H1 (cell line): ENCODE measurements at regions not wholly inside any gene's neighbourhood (a gene's known extent, or its start where the extent isn't known, plus 50 kb on each side); places are given as distances from the start of the nearest gene placed in this dataset.

ENCODE experiments used
- CTCF ChIA-PET: fragments of 300-600 bp; sonication (Branson Sonifier 250); formaldehyde crosslinking; loops from one replicate; lab custom pipeline; 2021; ENCODE audit not compliant: partially characterized antibody; lab: Charles Lee
- POLR2A ChIA-PET: fragments of 300-600 bp; sonication (Branson Sonifier 250); formaldehyde crosslinking; loops from one replicate; lab custom pipeline; 2021; ENCODE audit warnings: inconsistent platforms; ENCODE audit not compliant: partially characterized antibody; lab: Charles Lee
- DNase-seq, 2 experiments: peaks; one replicate each; pipeline versions ENCODE4 v3.0.0 to v3.0.0-alpha.2; 2010 to 2022; ENCODE audit warnings: low spot score in 2 of 2, low read depth in 1 of 2, mixed read lengths in 1 of 2
- FAIRE-seq: peaks from 2 replicates; lab custom pipeline; 2011; peaks lifted over from hg19 to GRCh38; lab: Jason Lieb, UNC
- H2AFZ ChIP-seq: 2 replicates; pipeline ENCODE4 v1.8.1; 2012; ENCODE audit warnings: low read length, inconsistent platforms
- H2AK5ac ChIP-seq: 2 replicates; pipeline ENCODE4 v1.6.1; 2013; ENCODE audit warnings: low read depth, low read length
- H2BK120ac ChIP-seq: replicated peaks from 2 replicates; pipeline ENCODE3; 2013; ENCODE audit warnings: low read depth, low read length, inconsistent platforms
- H2BK12ac ChIP-seq: 2 replicates; pipeline ENCODE4 v1.6.1; 2013; ENCODE audit warnings: low read depth, low read length
- H2BK15ac ChIP-seq: 2 replicates; pipeline ENCODE4 v1.6.1; 2013; ENCODE audit warnings: low read length
- H2BK20ac ChIP-seq: 2 replicates; pipeline ENCODE4 v1.6.1; 2013; ENCODE audit warnings: low read length
- H2BK5ac ChIP-seq: 2 replicates; pipeline ENCODE4 v1.6.1; 2013; ENCODE audit warnings: low read depth, low read length
- H3K14ac ChIP-seq: 2 replicates; pipeline ENCODE4 v1.6.1; 2013; ENCODE audit warnings: inconsistent platforms; ENCODE audit not compliant: insufficient read length
- H3K18ac ChIP-seq: 2 replicates; pipeline ENCODE4 v1.6.1; 2013; ENCODE audit warnings: low read length; ENCODE audit errors: extremely low read depth
- H3K23ac ChIP-seq: 2 replicates; pipeline ENCODE4 v1.6.1; 2013; ENCODE audit warnings: inconsistent platforms; ENCODE audit not compliant: insufficient read length
- H3K23me2 ChIP-seq: 2 replicates; pipeline ENCODE4 v1.6.1; 2013; ENCODE audit warnings: low read depth, low read length
- H3K27ac ChIP-seq: 2 replicates; pipeline ENCODE4 v1.6.1; 2011; ENCODE audit warnings: low read depth, low read length, inconsistent platforms
- H3K27me3 ChIP-seq, 4 experiments: replicated peaks in 1 of 4; 1 replicate in 1 of 4; 2 replicates in 3 of 4; pipeline versions ENCODE4 v1.6.1 to v1.8.1; 2011 to 2013; ENCODE audit warnings: low read length in 3 of 4, mild to moderate bottlenecking in 3 of 4, inconsistent platforms in 2 of 4, mixed read lengths in 2 of 4, moderate library complexity in 1 of 4; ENCODE audit not compliant: control insufficient read depth in 3 of 4, insufficient read depth in 3 of 4; ENCODE audit errors: extremely low read depth in 1 of 4
- H3K36me3 ChIP-seq, 4 experiments: 2 replicates each; pipeline versions ENCODE4 v1.6.1 to v1.8.1; 2011 to 2013; ENCODE audit warnings: mild to moderate bottlenecking in 4 of 4, low read length in 3 of 4, moderate library complexity in 2 of 4, control low read depth in 1 of 4, inconsistent platforms in 1 of 4; ENCODE audit not compliant: insufficient read depth in 4 of 4, control insufficient read depth in 2 of 4
- H3K4ac ChIP-seq: replicated peaks from 2 replicates; pipeline ENCODE3; 2013; ENCODE audit warnings: low read length, low read depth, mixed read lengths, inconsistent platforms; ENCODE audit not compliant: insufficient read length
- H3K4me1 ChIP-seq, 4 experiments: replicated peaks in 1 of 4; 1 replicate in 1 of 4; 2 replicates in 3 of 4; pipeline versions ENCODE4 v1.6.1 to v1.8.1; 2011 to 2013; ENCODE audit warnings: low read length in 3 of 4, inconsistent platforms in 2 of 4, mixed read lengths in 1 of 4; ENCODE audit not compliant: insufficient read depth in 4 of 4, control insufficient read depth in 3 of 4
- H3K4me2 ChIP-seq, 2 experiments: 2 replicates each; pipeline versions ENCODE4 v1.6.1 to v1.8.1; 2011 to 2013; ENCODE audit warnings: low read depth in 2 of 2, low read length in 2 of 2, control low read depth in 1 of 2, inconsistent platforms in 1 of 2, mild to moderate bottlenecking in 1 of 2; ENCODE audit not compliant: insufficient read depth in 1 of 2
- H3K4me3 ChIP-seq, 4 experiments: fragments of 200-600, 300-600 bp in 1 of 4; sonication (generic), shearing (Covaris generic), sonication (Bioruptor Twin) in 1 of 4; 2 replicates each; pipeline versions ENCODE4 v1.5.1 to v1.8.1; 2011 to 2016; ENCODE audit warnings: low read length in 4 of 4, low read depth in 3 of 4, control low read depth in 2 of 4, inconsistent platforms in 2 of 4, mild to moderate bottlenecking in 2 of 4, mixed read lengths in 1 of 4, moderate library complexity in 1 of 4; ENCODE audit not compliant: insufficient read depth in 2 of 4; ENCODE audit errors: extremely low read depth in 1 of 4
- H3K56ac ChIP-seq: replicated peaks from 2 replicates; pipeline ENCODE3; 2013; ENCODE audit warnings: low read depth, mild to moderate bottlenecking, mixed read lengths, low read length, inconsistent platforms; ENCODE audit not compliant: insufficient read length
- H3K79me1 ChIP-seq: 2 replicates; pipeline ENCODE4 v1.6.1; 2013; ENCODE audit warnings: low read depth, low read length, control low read depth
- H3K79me2 ChIP-seq, 2 experiments: 2 replicates each; pipeline versions ENCODE4 v1.6.1 to v1.8.1; 2012 to 2013; ENCODE audit warnings: low read length in 2 of 2, mild to moderate bottlenecking in 2 of 2, inconsistent platforms in 1 of 2; ENCODE audit not compliant: insufficient read depth in 2 of 2, control insufficient read depth in 1 of 2
- H3K9ac ChIP-seq, 4 experiments: replicated peaks in 1 of 4; 1 replicate in 1 of 4; 2 replicates in 3 of 4; pipeline versions ENCODE4 v1.6.1 to v1.8.1; 2011 to 2013; ENCODE audit warnings: low read depth in 3 of 4, low read length in 3 of 4, control low read depth in 2 of 4, mild to moderate bottlenecking in 2 of 4, moderate library complexity in 2 of 4, inconsistent platforms in 1 of 4; ENCODE audit errors: extremely low read depth in 1 of 4
- H3K9me3 ChIP-seq, 2 experiments: 2 replicates each; pipeline versions ENCODE4 v1.6.1 to v1.8.1; 2012 to 2013; ENCODE audit warnings: mild to moderate bottlenecking in 2 of 2, moderate library complexity in 2 of 2, control low read depth in 1 of 2, inconsistent platforms in 1 of 2, low read depth in 1 of 2, low read length in 1 of 2, mixed read lengths in 1 of 2; ENCODE audit not compliant: insufficient read depth in 2 of 2
- H4K20me1 ChIP-seq, 2 experiments: replicated peaks in 1 of 2; 2 replicates each; pipeline versions ENCODE3 to v1.8.1; 2011 to 2013; ENCODE audit warnings: inconsistent platforms in 2 of 2, low read length in 2 of 2, mild to moderate bottlenecking in 1 of 2; ENCODE audit not compliant: insufficient read depth in 2 of 2, control insufficient read depth in 1 of 2
- H4K5ac ChIP-seq: 2 replicates; pipeline ENCODE4 v1.6.1; 2013; ENCODE audit warnings: low read length, low read depth, mixed read lengths, inconsistent platforms; ENCODE audit not compliant: insufficient read length
- H4K8ac ChIP-seq: 2 replicates; pipeline ENCODE4 v1.8.0; 2013; ENCODE audit warnings: mild to moderate bottlenecking, moderate library complexity, low read length, inconsistent platforms; ENCODE audit not compliant: insufficient read depth; ENCODE audit errors: extremely low read depth
- H4K91ac ChIP-seq: replicated peaks from 2 replicates; pipeline ENCODE3; 2013; ENCODE audit warnings: low read length, mixed read lengths, inconsistent platforms; ENCODE audit not compliant: insufficient read length
- CBX5 ChIP-seq: fragments of 300-800, 300-1000 bp; sonication (generic); IDR thresholded peaks from 2 replicates; pipeline ENCODE4 v1.7.1; 2016; ENCODE audit warnings: antibody characterized with exemption, low read length, low read depth
- HDAC2 ChIP-seq, 2 experiments: fragments of 300-600 bp in 1 of 2; sonication (generic) in 1 of 2; IDR thresholded peaks; 2 replicates each; pipeline ENCODE4 v1.6.1; 2011 to 2012; ENCODE audit warnings: low read depth in 2 of 2, low read length in 2 of 2, mild to moderate bottlenecking in 2 of 2, moderate library complexity in 2 of 2, borderline replicate concordance in 1 of 2, inconsistent platforms in 1 of 2
- KDM4A ChIP-seq: IDR thresholded peaks from one replicate; pipeline ENCODE4 v1.7.1; 2012; ENCODE audit warnings: low read depth, mild to moderate bottlenecking, moderate library complexity, low read length, inconsistent platforms; ENCODE audit not compliant: severe bottlenecking
- USF2 ChIP-seq: IDR thresholded peaks from 2 replicates; pipeline ENCODE4 v1.6.1; 2011; ENCODE audit warnings: low read length, improper control_type of control experiment
- whole genome bisulfite sequencing, 2 experiments: shearing (Covaris generic) in 1 of 2; methylation state at CpG; one replicate each; pipeline versions ENCODE4 v1.1.6 to v1.1.7; 2013 to 2015; ENCODE audit warnings: low lambda C conversion rate in 2 of 2, mixed read lengths in 2 of 2, inconsistent platforms in 1 of 2, low coverage in 1 of 2, missing lambda C conversion rate in 1 of 2; ENCODE audit not compliant: insufficient replicate concordance in 2 of 2, insufficient coverage in 1 of 2, insufficient read length in 1 of 2; ENCODE audit errors: extremely low coverage in 1 of 2, missing lambda C conversion rate in 1 of 2; 5-methylcytosine and 5-hydroxymethylcytosine counted together

GRCh38 chr6:139758209-139758611 is 383.8 kb upstream of the CITED2 start:
- H3K23me2 ChIP-seq = no peaks in the 10 kb centered on the region; the same call in 1 of the 2 replicates
- no peak overlapping the region for H3K4me2 ChIP-seq
- CTCF ChIA-PET = interaction anchor here (0.7 kb wide), 1 partner anchor 13 kb away, joined by 3 read pairs; no protein-coding TSS in a partner anchor
- no peak for DNase-seq
- H3K4me1 ChIP-seq = no peaks in the 10 kb centered on the region
- H3K27ac ChIP-seq = no peak overlapping the region
- FAIRE-seq = no peak
- no peak overlapping the region for H4K8ac ChIP-seq
- H3K14ac ChIP-seq = no peak overlapping the region
- no peaks in the 10 kb centered on the region for H3K79me2 ChIP-seq
- POLR2A ChIA-PET = interaction anchor here (1.0 kb wide), 1 partner anchor 26 kb away, joined by 3 read pairs; no protein-coding TSS in a partner anchor
- H2BK120ac ChIP-seq = no peak overlapping the region
- H3K56ac ChIP-seq = no peak overlapping the region
- no peak overlapping the region for H2BK12ac ChIP-seq
- 69% methylated on average over 3 of the region's 3 CpGs; no CpG with 5 or more reads in 1 of the 2 experiments for WGBS, 2 experiments
- H2BK15ac ChIP-seq = no peak overlapping the region
- no peaks in the 10 kb centered on the region for H3K36me3 ChIP-seq
- no peak overlapping the region for H2BK5ac ChIP-seq
- no peak overlapping the region for H3K4me3 ChIP-seq
- no peaks in the 10 kb centered on the region for H3K27me3 ChIP-seq
- H4K5ac ChIP-seq = no peak overlapping the region
- H3K23ac ChIP-seq = no peak overlapping the region
- H3K79me1 ChIP-seq = no peaks in the 10 kb centered on the region
- H3K9me3 ChIP-seq = no peaks in the 10 kb centered on the region
- no peak for TF ChIP-seq KDM4A
- TF ChIP-seq CBX5 = no peak
- TF ChIP-seq USF2 = no peak
- TF ChIP-seq HDAC2 (IDR thresholded peaks at IDR 0.05; ENCODE audit: borderline replicate concordance in 1 of 2, low read depth in 2 of 2, low read length in 2 of 2) = no peak
- no peak overlapping the region for H3K9ac ChIP-seq
- H2BK20ac ChIP-seq = no peak overlapping the region
- H3K4ac ChIP-seq = no peak overlapping the region
- H2AFZ ChIP-seq = peak overlapping the region; percentile 56; the same call in 1 of the 2 replicates
- H3K18ac ChIP-seq = no peak overlapping the region
- H4K20me1 ChIP-seq = no peaks in the 10 kb centered on the region
- H4K91ac ChIP-seq = no peak overlapping the region
- no peak overlapping the region for H2AK5ac ChIP-seq
